ENCODE measurements at regions not wholly inside any gene's neighbourhood (a gene's known extent, or its start where the extent isn't known, plus 50 kb on each side); places are given as distances from the start of the nearest gene placed in this dataset.
"Not testable (repeated sequence)": the region's sequence is repeated elsewhere in the genome, so short reads cannot be mapped to it uniquely, and the experiment has no call there.

DNA sequence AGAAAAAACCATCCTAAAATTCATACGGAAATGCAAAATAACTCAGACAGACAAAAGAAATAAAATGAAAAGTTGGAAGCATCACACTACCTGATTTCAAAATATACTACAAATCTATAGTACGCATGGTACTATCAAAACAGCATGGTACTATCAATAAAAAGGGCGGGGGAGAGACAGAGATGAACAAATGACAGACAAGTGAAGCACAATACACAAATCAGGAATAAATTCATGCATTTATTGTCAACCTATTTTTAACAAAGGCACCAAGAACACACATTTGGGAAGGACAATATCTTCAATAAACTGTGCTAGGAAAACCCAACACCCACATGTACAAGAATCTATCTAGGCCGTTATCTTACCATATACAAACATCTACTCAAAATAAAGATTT, 207.4 kb upstream of the WSB1 start:
- Histone ChIP-seq H3K9me3 (ENCODE audit: low read length) (no peaks in the 10 kb centered on the region), H3K27me3 (ENCODE audit: control insufficient read depth in 1 of 2, insufficient read depth in 2 of 2, low read length in 2 of 2) (no peaks in the 10 kb centered on the region), H3K4me3 (ENCODE audit: low read depth in 1 of 2, low read length in 2 of 2) (no peak overlapping the region), H3K4me1 (ENCODE audit: insufficient read depth, low read length) (no peaks in the 10 kb centered on the region), H3K36me3 (ENCODE audit: insufficient read depth, low read length) (no peaks in the 10 kb centered on the region), H3K9ac (ENCODE audit: low read length) (no peak overlapping the region), H3K27ac (ENCODE audit: low read depth, low read length) (no peak overlapping the region)

DNA sequence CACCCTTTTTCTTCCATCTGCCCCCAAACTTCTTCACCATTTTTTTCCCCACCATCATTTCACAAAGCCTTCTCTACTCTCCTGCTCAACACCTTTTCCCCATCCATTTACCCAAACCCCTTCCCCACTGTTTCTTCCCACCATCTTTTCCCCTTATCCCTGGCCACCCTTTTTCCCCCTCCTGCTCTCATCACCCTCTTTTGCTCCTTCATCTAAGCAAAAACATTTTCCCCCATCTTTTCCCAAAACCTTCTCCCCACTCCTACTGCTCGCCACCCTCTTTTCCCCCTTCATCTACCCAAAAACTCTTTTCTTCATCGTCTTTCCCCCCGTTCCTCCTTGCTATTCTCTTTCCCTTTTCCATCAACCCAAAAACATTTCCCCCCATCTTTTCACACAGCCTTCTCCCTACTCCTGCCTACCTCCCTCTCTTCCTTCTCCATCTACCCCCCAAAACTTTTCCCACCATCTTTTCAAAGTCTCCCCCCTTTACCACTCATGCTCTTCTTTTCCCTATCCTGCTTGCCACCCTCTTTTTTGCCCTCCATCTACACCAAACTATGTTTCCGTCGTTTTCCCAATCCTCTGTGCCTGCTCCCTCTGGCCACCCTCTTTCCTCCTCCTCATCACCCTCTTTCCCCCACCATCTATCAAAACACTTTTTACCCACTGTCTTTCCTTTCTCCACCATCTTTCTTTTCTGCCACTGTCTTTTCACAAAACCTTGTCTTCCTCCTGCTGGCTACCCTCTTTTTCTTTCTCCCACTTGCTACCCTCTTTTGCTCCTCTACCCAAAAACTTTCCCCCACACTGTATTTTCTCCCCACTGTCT, 205.8 kb upstream of the WSB1 start:
- no peak overlapping the region for H3K9ac ChIP-seq (ENCODE audit: low read length)
- H3K27ac ChIP-seq (ENCODE audit: low read depth, low read length): no peak overlapping the region
- no peak overlapping the region for H3K4me3 ChIP-seq (ENCODE audit: low read depth in 1 of 2, low read length in 2 of 2)
- no peaks in the 10 kb centered on the region for H3K36me3 ChIP-seq (ENCODE audit: insufficient read depth, low read length)
- H3K27me3 ChIP-seq (ENCODE audit: control insufficient read depth in 1 of 2, insufficient read depth in 2 of 2, low read length in 2 of 2): no peaks in the 10 kb centered on the region
- H3K9me3 ChIP-seq (ENCODE audit: low read length): no peaks in the 10 kb centered on the region
- H3K4me1 ChIP-seq (ENCODE audit: insufficient read depth, low read length): no peaks in the 10 kb centered on the region

GRCh38 chr17:27088767-27089078, 205.2 kb upstream of the WSB1 start:
- no peak overlapping the region for H3K9ac ChIP-seq (ENCODE audit: low read length)
- no peaks in the 10 kb centered on the region for H3K36me3 ChIP-seq (ENCODE audit: insufficient read depth, low read length)
- no peaks in the 10 kb centered on the region for H3K27me3 ChIP-seq (ENCODE audit: control insufficient read depth in 1 of 2, insufficient read depth in 2 of 2, low read length in 2 of 2)
- no peak overlapping the region for H3K4me3 ChIP-seq (ENCODE audit: low read depth in 1 of 2, low read length in 2 of 2)
- no peak overlapping the region for H3K27ac ChIP-seq (ENCODE audit: low read depth, low read length)
- H3K4me1 ChIP-seq (ENCODE audit: insufficient read depth, low read length): no peaks in the 10 kb centered on the region
- no peaks in the 10 kb centered on the region for H3K9me3 ChIP-seq (ENCODE audit: low read length)

DNA sequence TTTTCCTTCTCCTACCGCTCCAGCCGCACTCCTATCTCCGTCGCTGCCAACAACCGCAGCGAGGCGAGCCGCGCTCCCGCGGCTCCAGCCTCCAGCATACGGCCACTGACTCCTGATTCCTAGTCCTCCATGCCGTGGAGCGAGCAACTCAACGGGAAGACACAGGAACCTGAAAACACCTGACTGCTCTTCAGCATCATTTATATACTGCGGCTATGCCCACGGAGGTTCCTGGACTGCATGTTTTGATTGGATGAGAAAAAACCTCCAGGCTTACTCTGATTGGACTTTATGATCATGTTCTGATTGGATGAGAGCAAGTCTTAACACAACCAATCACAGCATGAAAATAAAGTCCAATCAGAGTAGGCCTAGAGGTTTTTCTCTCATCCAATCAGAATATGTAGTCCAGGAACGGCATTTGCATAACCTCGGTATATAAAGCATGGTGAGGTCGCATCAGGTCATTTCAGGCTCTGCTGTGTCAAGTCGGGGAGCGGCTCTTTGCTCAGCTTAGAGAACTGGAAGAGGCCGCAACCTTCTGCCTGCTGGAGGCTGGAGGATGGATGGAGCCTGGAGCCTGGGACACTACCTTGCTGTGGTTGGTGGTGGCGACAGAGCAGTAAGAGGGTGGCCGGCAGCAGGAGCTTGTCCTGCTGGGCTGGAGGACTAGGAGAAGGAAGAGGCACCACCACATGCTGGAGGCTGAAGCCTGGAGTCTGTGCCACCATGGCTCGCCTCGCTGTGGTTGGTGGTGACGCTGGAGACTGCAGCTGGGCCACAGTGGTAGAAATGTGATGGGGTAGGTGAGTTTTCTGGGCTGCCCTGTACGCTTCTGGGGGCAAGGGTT, 204.6 kb upstream of the WSB1 start:
- not testable (repeated sequence) for H3K27me3 ChIP-seq (ENCODE audit: control insufficient read depth in 1 of 2, insufficient read depth in 2 of 2, low read length in 2 of 2); H3K4me1 ChIP-seq (ENCODE audit: insufficient read depth, low read length); H3K4me3 ChIP-seq (ENCODE audit: low read depth in 1 of 2, low read length in 2 of 2); H3K36me3 ChIP-seq (ENCODE audit: insufficient read depth, low read length); H3K9me3 ChIP-seq (ENCODE audit: low read length); H3K27ac ChIP-seq (ENCODE audit: low read depth, low read length); H3K9ac ChIP-seq (ENCODE audit: low read length)

- no peaks in the 10 kb centered on the region for H3K9me3 ChIP-seq (ENCODE audit: low read length)
- no peak overlapping the region for H3K9ac ChIP-seq (ENCODE audit: low read length)
- no peaks in the 10 kb centered on the region for H3K36me3 ChIP-seq (ENCODE audit: insufficient read depth, low read length)
- H3K27me3 ChIP-seq (ENCODE audit: control insufficient read depth in 1 of 2, insufficient read depth in 2 of 2, low read length in 2 of 2): no peaks in the 10 kb centered on the region
- no peak overlapping the region for H3K27ac ChIP-seq (ENCODE audit: low read depth, low read length)
- no peaks in the 10 kb centered on the region for H3K4me1 ChIP-seq (ENCODE audit: insufficient read depth, low read length)
- H3K4me3 ChIP-seq (ENCODE audit: low read depth in 1 of 2, low read length in 2 of 2): no peak overlapping the region
Observed at GRCh38 chr17:27089929-27090247, 204.0 kb upstream of the WSB1 start.

- H3K36me3 ChIP-seq (ENCODE audit: insufficient read depth, low read length); H3K27ac ChIP-seq (ENCODE audit: low read depth, low read length); H3K27me3 ChIP-seq (ENCODE audit: control insufficient read depth in 1 of 2, insufficient read depth in 2 of 2, low read length in 2 of 2); H3K9me3 ChIP-seq (ENCODE audit: low read length); H3K4me1 ChIP-seq (ENCODE audit: insufficient read depth, low read length); H3K9ac ChIP-seq (ENCODE audit: low read length); H3K4me3 ChIP-seq (ENCODE audit: low read depth in 1 of 2, low read length in 2 of 2): not testable (repeated sequence)
Observed at GRCh38 chr17:27090450-27091042, 203.4 kb upstream of the WSB1 start.

DNA sequence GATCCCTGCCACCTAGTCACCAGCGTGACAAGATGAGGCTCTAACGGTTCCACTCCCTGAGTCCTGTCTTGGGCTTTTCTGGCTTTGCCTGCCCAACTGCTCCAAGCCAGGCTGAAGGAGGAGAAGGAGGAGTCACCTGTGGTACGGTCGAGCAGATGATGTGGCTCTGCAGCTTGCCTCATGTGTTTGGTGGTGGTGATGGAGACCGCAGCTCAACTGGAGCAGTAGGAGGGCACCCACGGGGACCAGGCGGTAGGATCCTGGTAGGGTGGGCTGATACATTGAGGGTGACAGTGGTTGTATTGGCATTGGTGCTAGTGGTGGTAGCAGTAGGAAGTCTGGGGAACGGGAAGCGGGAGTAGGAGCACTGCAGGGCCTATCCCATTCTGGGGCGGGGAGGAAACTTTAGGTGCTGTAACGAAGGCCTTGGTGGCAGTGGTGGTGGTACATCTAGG, 202.8 kb upstream of the WSB1 start:
- no peaks in the 10 kb centered on the region for H3K27me3 ChIP-seq (ENCODE audit: control insufficient read depth in 1 of 2, insufficient read depth in 2 of 2, low read length in 2 of 2)
- no peaks in the 10 kb centered on the region for H3K36me3 ChIP-seq (ENCODE audit: insufficient read depth, low read length)
- no peaks in the 10 kb centered on the region for H3K4me1 ChIP-seq (ENCODE audit: insufficient read depth, low read length)
- no peaks in the 10 kb centered on the region for H3K9me3 ChIP-seq (ENCODE audit: low read length)
- no peak overlapping the region for H3K27ac ChIP-seq (ENCODE audit: low read depth, low read length)
- H3K9ac ChIP-seq (ENCODE audit: low read length): no peak overlapping the region
- H3K4me3 ChIP-seq (ENCODE audit: low read depth in 1 of 2, low read length in 2 of 2): no peak overlapping the region

DNA sequence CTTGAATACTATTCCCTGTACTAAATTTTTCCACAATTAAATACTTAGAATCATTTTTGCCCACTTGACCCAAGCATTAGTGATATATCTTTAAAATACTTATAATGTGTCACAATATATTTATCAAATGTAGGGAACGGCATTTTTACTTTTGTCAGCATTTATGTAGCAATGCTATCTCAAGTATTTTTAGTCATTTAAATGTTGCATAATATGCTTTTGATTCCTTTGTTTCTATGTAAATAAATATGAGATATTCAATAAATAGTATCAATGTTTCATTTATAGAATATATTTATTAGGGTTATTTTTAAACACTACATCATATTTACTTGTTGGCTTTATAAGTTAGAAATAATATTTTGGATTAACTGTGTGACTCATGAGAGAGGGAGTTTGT, 199.7 kb upstream of the WSB1 start:
- not testable (repeated sequence) for H3K4me1 ChIP-seq (ENCODE audit: insufficient read depth, low read length); H3K4me3 ChIP-seq (ENCODE audit: low read depth in 1 of 2, low read length in 2 of 2); H3K27me3 ChIP-seq (ENCODE audit: control insufficient read depth in 1 of 2, insufficient read depth in 2 of 2, low read length in 2 of 2); H3K27ac ChIP-seq (ENCODE audit: low read depth, low read length); H3K9ac ChIP-seq (ENCODE audit: low read length); H3K9me3 ChIP-seq (ENCODE audit: low read length); H3K36me3 ChIP-seq (ENCODE audit: insufficient read depth, low read length)

- not testable (repeated sequence) for H3K9me3 ChIP-seq (ENCODE audit: low read length); H3K9ac ChIP-seq (ENCODE audit: low read length); H3K36me3 ChIP-seq (ENCODE audit: insufficient read depth, low read length); H3K4me3 ChIP-seq (ENCODE audit: low read depth in 1 of 2, low read length in 2 of 2); H3K4me1 ChIP-seq (ENCODE audit: insufficient read depth, low read length); H3K27ac ChIP-seq (ENCODE audit: low read depth, low read length); H3K27me3 ChIP-seq (ENCODE audit: control insufficient read depth in 1 of 2, insufficient read depth in 2 of 2, low read length in 2 of 2)
Observed at GRCh38 chr17:27095821-27096220, 198.1 kb upstream of the WSB1 start.

- H3K9me3 ChIP-seq (ENCODE audit: low read length); H3K27me3 ChIP-seq (ENCODE audit: control insufficient read depth in 1 of 2, insufficient read depth in 2 of 2, low read length in 2 of 2); H3K9ac ChIP-seq (ENCODE audit: low read length); H3K4me1 ChIP-seq (ENCODE audit: insufficient read depth, low read length); H3K36me3 ChIP-seq (ENCODE audit: insufficient read depth, low read length); H3K4me3 ChIP-seq (ENCODE audit: low read depth in 1 of 2, low read length in 2 of 2); H3K27ac ChIP-seq (ENCODE audit: low read depth, low read length): not testable (repeated sequence)
Observed at GRCh38 chr17:27099266-27099665, 194.6 kb upstream of the WSB1 start.

DNA sequence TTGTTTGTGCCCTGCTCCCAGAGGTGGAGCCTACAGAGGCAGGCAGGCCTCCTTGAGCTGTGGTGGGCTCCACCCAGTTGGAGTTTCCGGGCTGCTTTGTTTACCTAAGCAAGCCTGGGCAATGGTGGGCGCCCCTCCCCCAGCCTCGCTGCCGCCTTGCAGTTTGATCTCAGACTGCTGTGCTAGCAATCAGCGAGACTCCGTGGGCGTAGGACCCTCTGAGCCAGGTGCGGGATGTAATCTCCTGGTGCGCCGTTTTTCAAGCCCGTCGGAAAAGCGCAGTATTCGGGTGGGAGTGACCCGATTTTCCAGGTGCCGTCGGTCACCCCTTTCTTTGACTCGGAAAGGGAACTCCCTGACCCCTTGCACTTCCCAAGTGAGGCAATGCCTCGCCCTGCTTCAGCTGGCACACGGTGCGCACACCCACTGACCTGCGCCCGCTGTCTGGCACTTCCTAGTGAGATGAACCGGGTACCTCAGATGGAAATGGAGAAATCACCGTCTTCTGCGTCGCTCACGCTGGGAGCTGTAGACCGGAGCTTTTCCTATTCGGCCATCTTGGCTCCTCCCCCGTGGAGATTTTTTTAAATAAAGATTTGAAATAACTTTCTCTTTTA, 189.2 kb upstream of the WSB1 start:
- H3K27ac ChIP-seq (ENCODE audit: low read depth, low read length); H3K9ac ChIP-seq (ENCODE audit: low read length); H3K4me3 ChIP-seq (ENCODE audit: low read depth in 1 of 2, low read length in 2 of 2); H3K9me3 ChIP-seq (ENCODE audit: low read length); H3K4me1 ChIP-seq (ENCODE audit: insufficient read depth, low read length); H3K27me3 ChIP-seq (ENCODE audit: control insufficient read depth in 1 of 2, insufficient read depth in 2 of 2, low read length in 2 of 2); H3K36me3 ChIP-seq (ENCODE audit: insufficient read depth, low read length): not testable (repeated sequence)

Measured in muscle layer of colon (tissue), 2 donors.